ENCODE measurements at regions not wholly inside any gene's neighbourhood (a gene's known extent, or its start where the extent isn't known, plus 50 kb on each side); places are given as distances from the start of the nearest gene placed in this dataset.

DNA sequence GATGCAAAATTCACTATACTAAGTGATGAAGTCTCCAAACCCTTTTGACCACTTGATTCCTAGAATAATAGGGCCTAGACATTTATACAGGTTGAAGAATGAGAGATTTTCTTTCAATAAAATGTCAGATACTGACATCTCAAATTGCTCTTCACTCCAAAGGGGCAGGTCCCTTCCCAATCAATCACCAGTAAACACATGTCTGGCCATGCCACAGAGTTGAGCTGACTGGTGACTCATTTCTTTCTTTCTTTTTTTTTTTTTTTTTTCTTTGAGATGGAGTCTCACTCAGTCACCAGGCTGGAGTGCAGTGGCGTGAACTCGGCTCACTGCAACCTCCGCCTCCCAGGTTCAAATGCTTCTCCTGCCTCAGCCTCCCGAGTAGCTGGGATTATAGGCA lies 388.6 kb upstream of the BTBD3 start:
- Histone ChIP-seq H2BK15ac (ENCODE audit: low read depth, low read length) (no peak overlapping the region), H3K9me3 (ENCODE audit: control insufficient read depth, insufficient read depth, low read length) (peaks cover under 1% of the 10 kb centered on the region), H3K4me1 (ENCODE audit: control insufficient read depth, insufficient read depth, low read length) (no peaks in the 10 kb centered on the region), H2AFZ (replicated peaks; ENCODE audit: low read length, poor library complexity) (no peak overlapping the region), H2AK9ac (replicated peaks; ENCODE audit: low read depth, low read length, poor library complexity) (no peak overlapping the region), H2BK120ac (ENCODE audit: low read depth, low read length) (no peak overlapping the region), H3K14ac (replicated peaks; ENCODE audit: low read depth, low read length) (no peak overlapping the region), H2BK5ac (ENCODE audit: low read depth, low read length, poor library complexity, severe bottlenecking) (no peak overlapping the region), H3K4me2 (ENCODE audit: low read depth, low read length) (no peak overlapping the region), H3K27me3 (ENCODE audit: control insufficient read depth, insufficient read depth, low read length) (no peaks in the 10 kb centered on the region), H2BK20ac (ENCODE audit: low read depth, low read length) (no peak overlapping the region), H3K18ac (ENCODE audit: low read depth, low read length) (no peak overlapping the region), H4K5ac (ENCODE audit: low read depth, low read length) (no peak overlapping the region), H4K91ac (ENCODE audit: insufficient read depth, low read depth, low read length) (no peak overlapping the region), H3K4me3 (ENCODE audit: insufficient read depth, low read depth, low read length) (no peak overlapping the region), H3K36me3 (ENCODE audit: control insufficient read depth, insufficient read depth, low read length) (no peaks in the 10 kb centered on the region), H3K4ac (ENCODE audit: low read depth, low read length) (no peak overlapping the region), H3K23ac (ENCODE audit: low read depth, low read length) (no peak overlapping the region), H2AK5ac (ENCODE audit: low read depth, low read length) (no peak overlapping the region), H3K27ac (ENCODE audit: insufficient read depth, low read length) (no peak overlapping the region), H3K56ac (ENCODE audit: extremely low read depth, insufficient read depth, low read length) (no peak overlapping the region), H4K8ac (ENCODE audit: low read depth in 2 of 2, low read length in 2 of 2) (no peak overlapping the region), H3K9ac (ENCODE audit: low read depth, low read length) (no peak overlapping the region), H4K20me1 (ENCODE audit: insufficient read depth, low read length) (no peaks in the 10 kb centered on the region), H3K79me1 (ENCODE audit: low read depth in 1 of 2, low read length in 2 of 2) (no peaks in the 10 kb centered on the region), H3K9me1 (ENCODE audit: insufficient read depth, low read length) (no peaks in the 10 kb centered on the region)
- ChIA-PET POLR2A (ENCODE audit: unreplicated experiment) (no interaction called here), CTCF (no interaction called here)
- no peak for TF ChIP-seq FOS (IDR thresholded peaks at IDR 0.05; ENCODE audit: low read depth, low read length)
- no peak for TF ChIP-seq CEBPB (IDR thresholded peaks at IDR 0.05; ENCODE audit: low read depth, low read length)
- TF ChIP-seq ELK1 (IDR thresholded peaks at IDR 0.05; ENCODE audit: borderline replicate concordance, low read depth, low read length) = no peak
- TF ChIP-seq RFX5 (IDR thresholded peaks at IDR 0.05; ENCODE audit: low read depth, low read length) = no peak
- TF ChIP-seq POLR2A (IDR thresholded peaks at IDR 0.05; ENCODE audit: low read depth, low read length) = no peak
- TF ChIP-seq CHD1 (IDR thresholded peaks at IDR 0.05; ENCODE audit: low read depth, low read length) = no peak
- in situ Hi-C loops (cut with MboI; ENCODE audit: low sequenced_read_pairs) = no loop called here
- DNase-seq = no peak
- intact Hi-C loops (cut with micrococcal nuclease) = no loop called here
- no TSS peak for BruUV-seq (replicated peaks)
- WGBS, 2 experiments (ENCODE audit: extremely low coverage in 2 of 2, insufficient read length in 1 of 2) = no CpG with 5 or more reads among the region's 4 CpGs
- ATAC-seq (ENCODE audit: low read depth) = no peak
- dilution Hi-C loops (cut with HindIII; ENCODE audit: low sequenced_read_pairs, unreplicated experiment) = loop anchor here (25.0 kb wide), 1 partner anchor 867 kb away; the partner anchor contains the start of gene JAG1
